ENCODE measurements at regions not wholly inside any gene's neighbourhood (a gene's known extent, or its start where the extent isn't known, plus 50 kb on each side); places are given as distances from the start of the nearest gene placed in this dataset.

GRCh38 chr5:77853353-77853907 lies 77.3 kb upstream of the TBCA start:
- DNase-seq, result no peak
- no peak overlapping the region for H3K27ac ChIP-seq (ENCODE audit: low read length)
- peaks cover 9% of the 10 kb centered on the region for H3K4me1 ChIP-seq (ENCODE audit: control insufficient read depth, insufficient read depth, low read length)
- peaks cover 4% of the 10 kb centered on the region for H3K27me3 ChIP-seq (ENCODE audit: control insufficient read depth, insufficient read depth, low read length)
- no CpG with 5 or more reads among the region's 2 CpGs for WGBS (ENCODE audit: insufficient coverage)
- no peaks in the 10 kb centered on the region for H3K36me3 ChIP-seq (ENCODE audit: control insufficient read depth, insufficient read depth, low read length)
- H3K4me3 ChIP-seq (ENCODE audit: low read length), result no peak overlapping the region
- no peaks in the 10 kb centered on the region for H3K9me3 ChIP-seq (replicated peaks; ENCODE audit: control insufficient read depth, low read depth, low read length)

GRCh38 chr5:77852514-77853352 lies 76.6 kb upstream of the TBCA start:
- Histone ChIP-seq H3K27me3 (ENCODE audit: control insufficient read depth, insufficient read depth, low read length) (peaks cover 7% of the 10 kb centered on the region), H3K36me3 (ENCODE audit: control insufficient read depth, insufficient read depth, low read length) (no peaks in the 10 kb centered on the region), H3K4me1 (ENCODE audit: control insufficient read depth, insufficient read depth, low read length) (peaks cover 9% of the 10 kb centered on the region), H3K9me3 (replicated peaks; ENCODE audit: control insufficient read depth, low read depth, low read length) (no peaks in the 10 kb centered on the region), H3K27ac (ENCODE audit: low read length) (peak overlapping the region; percentile 38), H3K4me3 (ENCODE audit: low read length) (peak overlapping the region; percentile 72)
- 4% methylated on average over 7 of the region's 28 CpGs for WGBS (ENCODE audit: insufficient coverage)
- peak; percentile 73 for DNase-seq

DNA sequence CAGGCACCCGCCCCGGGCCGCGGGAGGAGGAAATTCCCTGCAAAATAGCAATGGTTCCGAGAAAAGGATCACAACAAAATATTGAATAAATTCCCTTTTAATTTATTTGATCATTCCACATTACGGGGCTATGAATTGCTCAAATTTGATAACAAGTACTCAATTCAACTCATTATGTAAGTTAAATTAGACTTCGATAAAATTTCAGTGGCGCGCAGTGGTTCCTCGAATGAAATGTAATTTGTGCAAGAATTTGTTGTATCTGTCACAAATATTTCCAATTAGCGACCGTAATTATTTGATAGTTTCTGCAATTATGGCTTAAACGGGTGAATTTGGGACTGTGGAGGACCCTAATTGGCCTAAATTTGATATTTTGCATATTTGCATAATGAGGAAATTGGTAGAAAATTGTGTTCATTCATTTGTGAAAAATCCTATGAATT lies 76.0 kb upstream of the TBCA start:
- peak overlapping the region; percentile 72 for H3K4me3 ChIP-seq (ENCODE audit: low read length)
- H3K27ac ChIP-seq (ENCODE audit: low read length), result no peak overlapping the region
- peaks cover 9% of the 10 kb centered on the region for H3K4me1 ChIP-seq (ENCODE audit: control insufficient read depth, insufficient read depth, low read length)
- DNase-seq, result no peak
- WGBS (ENCODE audit: insufficient coverage), result 3% methylated on average over 6 of the region's 13 CpGs
- H3K27me3 ChIP-seq (ENCODE audit: control insufficient read depth, insufficient read depth, low read length), result peaks cover 10% of the 10 kb centered on the region
- H3K36me3 ChIP-seq (ENCODE audit: control insufficient read depth, insufficient read depth, low read length), result no peaks in the 10 kb centered on the region
- no peaks in the 10 kb centered on the region for H3K9me3 ChIP-seq (replicated peaks; ENCODE audit: control insufficient read depth, low read depth, low read length)

- Histone ChIP-seq H3K36me3 (ENCODE audit: control insufficient read depth, insufficient read depth, low read length) (no peaks in the 10 kb centered on the region), H3K27me3 (ENCODE audit: control insufficient read depth, insufficient read depth, low read length) (peaks cover 17% of the 10 kb centered on the region), H3K4me1 (ENCODE audit: control insufficient read depth, insufficient read depth, low read length) (peaks cover 9% of the 10 kb centered on the region), H3K4me3 (ENCODE audit: low read length) (peak overlapping the region; percentile 72), H3K9me3 (replicated peaks; ENCODE audit: control insufficient read depth, low read depth, low read length) (no peaks in the 10 kb centered on the region), H3K27ac (ENCODE audit: low read length) (peak overlapping the region; percentile 20)
- peak; percentile 76 for DNase-seq
- WGBS (ENCODE audit: insufficient coverage), result 5% methylated on average over 77 of the region's 89 CpGs
These were observed 75.3 kb upstream of the TBCA start for GRCh38 chr5:77851176-77852067.

- Histone ChIP-seq H3K4me3 (ENCODE audit: low read length) (no peak overlapping the region), H3K27me3 (ENCODE audit: control insufficient read depth, insufficient read depth, low read length) (peaks cover 20% of the 10 kb centered on the region), H3K27ac (ENCODE audit: low read length) (no peak overlapping the region), H3K9me3 (replicated peaks; ENCODE audit: control insufficient read depth, low read depth, low read length) (no peaks in the 10 kb centered on the region), H3K36me3 (ENCODE audit: control insufficient read depth, insufficient read depth, low read length) (no peaks in the 10 kb centered on the region), H3K4me1 (ENCODE audit: control insufficient read depth, insufficient read depth, low read length) (peaks cover 9% of the 10 kb centered on the region)
- DNase-seq, result peak; percentile 16
- WGBS (ENCODE audit: insufficient coverage), result 69% methylated on average over 27 of the region's 30 CpGs
These were observed 74.5 kb upstream of the TBCA start for GRCh38 chr5:77850536-77851175.

DNA sequence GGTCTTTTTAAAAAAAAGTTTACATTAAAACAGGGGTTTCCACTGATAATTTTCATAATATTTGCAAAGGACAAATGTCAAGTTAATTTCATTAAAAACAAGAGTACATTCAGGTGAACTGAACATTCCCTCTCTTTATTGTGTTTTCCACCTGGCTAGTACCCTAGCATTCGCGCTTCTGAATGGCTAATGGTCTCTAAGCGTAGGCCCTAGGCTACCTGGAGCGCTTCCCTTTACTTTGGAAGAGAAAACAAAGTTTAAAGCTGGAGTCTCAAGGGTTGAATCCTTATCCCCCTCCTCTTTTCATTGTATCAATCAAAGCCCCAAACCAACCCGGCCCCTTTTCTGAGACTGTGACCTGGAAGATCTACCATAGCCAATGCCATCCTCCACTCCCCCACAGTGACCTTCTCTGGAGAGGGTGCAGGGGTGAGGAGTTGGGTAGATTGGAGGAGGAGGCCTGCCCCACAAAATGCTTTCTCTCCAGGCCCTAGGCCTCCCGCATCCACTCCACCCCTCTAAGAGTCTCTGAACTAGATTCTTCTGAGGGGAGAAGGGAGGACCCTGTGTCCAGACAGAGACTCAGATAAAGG lies 73.3 kb upstream of the TBCA start:
- H3K36me3 ChIP-seq (ENCODE audit: control insufficient read depth, insufficient read depth, low read length), result no peaks in the 10 kb centered on the region
- H3K4me3 ChIP-seq (ENCODE audit: low read length), result no peak overlapping the region
- DNase-seq, result no peak
- H3K9me3 ChIP-seq (replicated peaks; ENCODE audit: control insufficient read depth, low read depth, low read length), result no peaks in the 10 kb centered on the region
- H3K4me1 ChIP-seq (ENCODE audit: control insufficient read depth, insufficient read depth, low read length), result peaks cover 16% of the 10 kb centered on the region
- H3K27ac ChIP-seq (ENCODE audit: low read length), result no peak overlapping the region
- WGBS (ENCODE audit: insufficient coverage), result 93% methylated on average over 3 of the region's 6 CpGs
- peaks cover 22% of the 10 kb centered on the region for H3K27me3 ChIP-seq (ENCODE audit: control insufficient read depth, insufficient read depth, low read length)

GRCh38 chr5:77847814-77848290 lies 71.7 kb upstream of the TBCA start:
- 55% methylated on average over 5 of the region's 7 CpGs for WGBS (ENCODE audit: insufficient coverage)
- H3K4me1 ChIP-seq (ENCODE audit: control insufficient read depth, insufficient read depth, low read length), result peaks cover 22% of the 10 kb centered on the region
- DNase-seq, result no peak
- H3K4me3 ChIP-seq (ENCODE audit: low read length), result no peak overlapping the region
- H3K27me3 ChIP-seq (ENCODE audit: control insufficient read depth, insufficient read depth, low read length), result peaks cover 32% of the 10 kb centered on the region
- no peaks in the 10 kb centered on the region for H3K9me3 ChIP-seq (replicated peaks; ENCODE audit: control insufficient read depth, low read depth, low read length)
- H3K36me3 ChIP-seq (ENCODE audit: control insufficient read depth, insufficient read depth, low read length), result no peaks in the 10 kb centered on the region
- H3K27ac ChIP-seq (ENCODE audit: low read length), result no peak overlapping the region

- 64% methylated on average over 8 of the region's 9 CpGs for WGBS (ENCODE audit: insufficient coverage)
- H3K4me1 ChIP-seq (ENCODE audit: control insufficient read depth, insufficient read depth, low read length), result peaks cover 22% of the 10 kb centered on the region
- no peak for DNase-seq
- no peak overlapping the region for H3K4me3 ChIP-seq (ENCODE audit: low read length)
- no peaks in the 10 kb centered on the region for H3K36me3 ChIP-seq (ENCODE audit: control insufficient read depth, insufficient read depth, low read length)
- no peaks in the 10 kb centered on the region for H3K9me3 ChIP-seq (replicated peaks; ENCODE audit: control insufficient read depth, low read depth, low read length)
- peaks cover 32% of the 10 kb centered on the region for H3K27me3 ChIP-seq (ENCODE audit: control insufficient read depth, insufficient read depth, low read length)
- H3K27ac ChIP-seq (ENCODE audit: low read length), result no peak overlapping the region
These were observed 71.0 kb upstream of the TBCA start for GRCh38 chr5:77847129-77847460.

- H3K4me1 ChIP-seq (ENCODE audit: control insufficient read depth, insufficient read depth, low read length), result peaks cover 21% of the 10 kb centered on the region
- no peak overlapping the region for H3K4me3 ChIP-seq (ENCODE audit: low read length)
- no peak overlapping the region for H3K27ac ChIP-seq (ENCODE audit: low read length)
- 61% methylated on average over 18 of the region's 29 CpGs for WGBS (ENCODE audit: insufficient coverage)
- DNase-seq, result no peak
- no peaks in the 10 kb centered on the region for H3K9me3 ChIP-seq (replicated peaks; ENCODE audit: control insufficient read depth, low read depth, low read length)
- no peaks in the 10 kb centered on the region for H3K36me3 ChIP-seq (ENCODE audit: control insufficient read depth, insufficient read depth, low read length)
- H3K27me3 ChIP-seq (ENCODE audit: control insufficient read depth, insufficient read depth, low read length), result peaks cover 32% of the 10 kb centered on the region
These were observed 70.4 kb upstream of the TBCA start for GRCh38 chr5:77846422-77847128.
